C4-2B (cell line): ENCODE measurements at regions not wholly inside any gene's neighbourhood (a gene's known extent, or its start where the extent isn't known, plus 50 kb on each side); places are given as distances from the start of the nearest gene placed in this dataset.

Source experiments
- H3K27ac ChIP-seq: fragments of 450-650 bp; 2 replicates; pipeline ENCODE4 v1.5.1; 2017
- ZFX ChIP-seq: fragments of 450-650 bp; IDR thresholded peaks from 2 replicates; pipeline ENCODE4 v1.6.1; 2017
- TF ChIP-seq, protein P1 (sequence below): fragments of 450-650 bp; conservative IDR thresholded peaks from 2 replicates; pipeline ENCODE4 v1.5.1; 2017; ENCODE audit warnings: mild to moderate bottlenecking

GRCh38 chr10:128373071-128373749 lies 247.0 kb upstream of the MKI67 start:
- TF ChIP-seq, protein P1, sequence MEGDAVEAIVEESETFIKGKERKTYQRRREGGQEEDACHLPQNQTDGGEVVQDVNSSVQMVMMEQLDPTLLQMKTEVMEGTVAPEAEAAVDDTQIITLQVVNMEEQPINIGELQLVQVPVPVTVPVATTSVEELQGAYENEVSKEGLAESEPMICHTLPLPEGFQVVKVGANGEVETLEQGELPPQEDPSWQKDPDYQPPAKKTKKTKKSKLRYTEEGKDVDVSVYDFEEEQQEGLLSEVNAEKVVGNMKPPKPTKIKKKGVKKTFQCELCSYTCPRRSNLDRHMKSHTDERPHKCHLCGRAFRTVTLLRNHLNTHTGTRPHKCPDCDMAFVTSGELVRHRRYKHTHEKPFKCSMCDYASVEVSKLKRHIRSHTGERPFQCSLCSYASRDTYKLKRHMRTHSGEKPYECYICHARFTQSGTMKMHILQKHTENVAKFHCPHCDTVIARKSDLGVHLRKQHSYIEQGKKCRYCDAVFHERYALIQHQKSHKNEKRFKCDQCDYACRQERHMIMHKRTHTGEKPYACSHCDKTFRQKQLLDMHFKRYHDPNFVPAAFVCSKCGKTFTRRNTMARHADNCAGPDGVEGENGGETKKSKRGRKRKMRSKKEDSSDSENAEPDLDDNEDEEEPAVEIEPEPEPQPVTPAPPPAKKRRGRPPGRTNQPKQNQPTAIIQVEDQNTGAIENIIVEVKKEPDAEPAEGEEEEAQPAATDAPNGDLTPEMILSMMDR: no peak
- no peak for TF ChIP-seq ZFX

GRCh38 chr10:128373831-128374230 lies 247.6 kb upstream of the MKI67 start:
- TF ChIP-seq ZFX: no peak
- TF ChIP-seq, protein P1: no peak
- no peak overlapping the region for H3K27ac ChIP-seq

More at GRCh38 chr10:128373071-128373749, 247.0 kb upstream of the MKI67 start:
- no peak overlapping the region for H3K27ac ChIP-seq

DNA sequence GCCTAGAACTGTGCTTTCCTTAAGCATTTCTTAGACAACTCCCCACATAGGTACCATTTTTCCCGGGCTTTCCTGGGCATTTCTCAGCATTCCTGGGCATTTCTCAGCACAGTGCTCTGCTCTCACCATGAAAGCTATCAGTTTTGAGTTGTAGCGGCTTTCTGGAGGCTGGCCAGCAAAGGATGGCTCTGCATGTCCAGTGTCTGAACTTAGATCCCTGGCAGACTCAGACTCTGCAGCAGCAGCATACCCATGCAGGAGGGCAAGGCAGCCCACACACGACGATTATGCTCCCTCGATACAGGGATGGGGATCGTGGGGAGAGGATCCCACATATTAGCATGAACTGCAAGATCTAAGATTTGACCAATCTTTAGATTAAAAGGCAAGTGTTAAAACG lies 248.9 kb upstream of the MKI67 start:
- no peak for TF ChIP-seq ZFX
- TF ChIP-seq, protein P1: no peak
- H3K27ac ChIP-seq: no peak overlapping the region

DNA sequence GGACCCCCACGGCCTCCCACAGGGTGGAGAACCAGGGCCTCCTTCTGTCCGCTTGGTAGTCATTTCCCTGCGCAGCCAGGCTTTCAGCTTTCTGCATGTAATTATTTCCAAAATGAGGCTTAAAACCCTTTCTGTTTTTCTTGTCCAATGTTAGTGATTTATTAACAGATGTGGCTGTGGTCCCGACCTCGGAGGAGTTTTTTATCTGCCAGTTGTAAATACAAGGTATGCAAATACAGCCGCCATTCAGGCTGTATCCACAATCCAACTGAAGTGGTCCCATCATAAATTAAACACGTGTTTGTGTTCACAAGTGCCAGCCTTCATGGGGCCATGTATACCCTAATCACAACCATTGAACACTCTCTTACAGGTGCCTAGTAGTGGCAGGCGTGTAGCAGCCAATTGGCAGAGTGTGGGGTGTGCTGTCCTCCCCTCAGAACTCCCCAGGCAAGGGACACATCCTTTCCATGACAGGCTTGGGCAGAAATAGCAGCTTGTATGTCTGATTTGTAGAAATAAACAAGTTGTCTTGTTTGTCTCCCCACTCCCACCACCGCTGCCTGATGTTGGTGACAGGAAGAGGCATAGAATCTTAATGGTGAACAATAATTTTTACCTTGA lies 251.3 kb upstream of the MKI67 start:
- no peak for TF ChIP-seq ZFX
- TF ChIP-seq, protein P1: no peak
- H3K27ac ChIP-seq: no peak overlapping the region

- H3K27ac ChIP-seq: no peak overlapping the region
- TF ChIP-seq ZFX: no peak
- TF ChIP-seq, protein P1: no peak
Observed at GRCh38 chr10:128377988-128378387, 251.8 kb upstream of the MKI67 start.

GRCh38 chr10:128380946-128381345 lies 254.7 kb upstream of the MKI67 start:
- no peak overlapping the region for H3K27ac ChIP-seq
- TF ChIP-seq, protein P1: no peak
- no peak for TF ChIP-seq ZFX

GRCh38 chr10:128382225-128382624 lies 256.0 kb upstream of the MKI67 start:
- TF ChIP-seq ZFX: no peak
- TF ChIP-seq, protein P1: no peak
- no peak overlapping the region for H3K27ac ChIP-seq
